Astrocyte of the spinal cord (primary cell): ENCODE measurements at regions not wholly inside any gene's neighbourhood (a gene's known extent, or its start where the extent isn't known, plus 50 kb on each side); places are given as distances from the start of the nearest gene placed in this dataset.

Source experiments
- DNase-seq: peaks from one replicate; pipeline ENCODE4 v3.0.0; 2011; ENCODE audit warnings: low read depth, low spot score
- H3K4me3 ChIP-seq: 2 replicates; pipeline ENCODE4 v1.5.1; 2011; ENCODE audit warnings: low read depth, mild to moderate bottlenecking, low read length, moderate library complexity
- in situ Hi-C: cut with HindIII; loops from 2 replicates; pipeline ENCODE4 v1.10.0; 2017; ENCODE audit warnings: low sequenced_read_pairs
- TF ChIP-seq, protein P1 (sequence below): IDR thresholded peaks from 2 replicates; pipeline ENCODE4 v1.5.1; 2012; ENCODE audit warnings: low read depth, mild to moderate bottlenecking, low read length, inconsistent platforms

DNA sequence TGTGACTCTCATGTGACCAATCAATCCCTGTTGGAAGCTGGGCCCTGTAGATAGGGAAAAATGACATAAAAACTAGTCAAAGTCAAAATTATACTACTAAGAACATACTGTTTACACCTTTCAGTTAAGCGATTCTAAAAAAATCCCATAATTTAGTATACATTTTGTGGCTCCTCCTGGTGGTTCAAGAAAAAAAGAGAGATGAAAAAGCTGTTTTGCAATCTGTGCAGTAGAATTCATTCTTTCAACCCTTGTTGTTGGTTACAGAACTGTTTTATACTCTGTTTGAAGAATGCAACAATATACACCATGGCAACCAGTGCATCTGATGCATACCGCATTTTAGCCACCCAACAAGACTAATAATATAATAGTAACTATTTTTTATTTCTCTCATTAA is 66.8 kb upstream of the ANK2 start:
- TF ChIP-seq, protein P1, sequence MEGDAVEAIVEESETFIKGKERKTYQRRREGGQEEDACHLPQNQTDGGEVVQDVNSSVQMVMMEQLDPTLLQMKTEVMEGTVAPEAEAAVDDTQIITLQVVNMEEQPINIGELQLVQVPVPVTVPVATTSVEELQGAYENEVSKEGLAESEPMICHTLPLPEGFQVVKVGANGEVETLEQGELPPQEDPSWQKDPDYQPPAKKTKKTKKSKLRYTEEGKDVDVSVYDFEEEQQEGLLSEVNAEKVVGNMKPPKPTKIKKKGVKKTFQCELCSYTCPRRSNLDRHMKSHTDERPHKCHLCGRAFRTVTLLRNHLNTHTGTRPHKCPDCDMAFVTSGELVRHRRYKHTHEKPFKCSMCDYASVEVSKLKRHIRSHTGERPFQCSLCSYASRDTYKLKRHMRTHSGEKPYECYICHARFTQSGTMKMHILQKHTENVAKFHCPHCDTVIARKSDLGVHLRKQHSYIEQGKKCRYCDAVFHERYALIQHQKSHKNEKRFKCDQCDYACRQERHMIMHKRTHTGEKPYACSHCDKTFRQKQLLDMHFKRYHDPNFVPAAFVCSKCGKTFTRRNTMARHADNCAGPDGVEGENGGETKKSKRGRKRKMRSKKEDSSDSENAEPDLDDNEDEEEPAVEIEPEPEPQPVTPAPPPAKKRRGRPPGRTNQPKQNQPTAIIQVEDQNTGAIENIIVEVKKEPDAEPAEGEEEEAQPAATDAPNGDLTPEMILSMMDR: no peak
- in situ Hi-C loops: no loop called here
- H3K4me3 ChIP-seq: no peak overlapping the region
- DNase-seq: no peak

DNA sequence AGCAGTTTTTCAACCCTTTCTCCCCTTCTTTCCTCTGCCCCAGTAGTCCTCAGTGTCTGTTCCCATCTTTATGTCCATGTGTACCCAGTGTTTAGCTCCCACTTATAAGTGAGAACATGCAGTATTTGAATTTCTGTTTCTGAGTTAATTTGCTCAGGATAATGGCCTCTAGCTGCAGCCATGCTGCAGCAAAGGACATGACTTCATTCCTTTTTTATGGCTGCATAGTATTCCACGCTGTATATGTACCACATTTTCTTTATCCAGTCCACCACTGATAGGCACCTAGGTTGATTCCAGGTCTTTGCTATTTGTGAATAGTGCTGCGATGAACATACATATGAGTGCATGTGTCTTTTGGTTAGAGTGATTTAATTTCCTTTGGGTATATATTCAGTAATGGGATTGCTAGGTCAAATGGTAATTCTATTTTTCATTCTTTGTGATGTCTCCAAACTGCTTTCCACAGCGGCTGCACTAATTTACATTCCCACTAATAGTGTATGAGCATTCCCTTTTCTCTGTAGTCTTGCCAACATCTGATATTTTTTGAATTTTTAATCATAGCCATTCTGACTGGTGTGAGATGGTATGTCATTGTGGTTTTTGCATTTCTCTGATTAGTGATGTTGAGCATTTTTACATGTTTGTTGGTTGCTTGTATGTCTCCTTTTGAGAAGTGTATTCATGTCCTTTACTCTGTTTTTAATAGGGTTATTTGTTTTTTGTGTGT is 54.6 kb upstream of the ANK2 start:
- in situ Hi-C loops: no loop called here
- H3K4me3 ChIP-seq: no peak overlapping the region
- DNase-seq: no peak
- TF ChIP-seq, protein P1: no peak
